Smooth muscle cell (in vitro differentiated cells): ENCODE measurements at regions not wholly inside any gene's neighbourhood (a gene's known extent, or its start where the extent isn't known, plus 50 kb on each side); places are given as distances from the start of the nearest gene placed in this dataset.
"Not testable (repeated sequence)": the region's sequence is repeated elsewhere in the genome, so short reads cannot be mapped to it uniquely, and the experiment has no call there.

Experiments
- DNase-seq: peaks from one replicate; lab custom pipeline; 2025; ENCODE audit not compliant: unreplicated experiment; lab: John Stamatoyannopoulos, UW
- H2AFZ ChIP-seq: fragments of 200-600 bp; sonication (generic); 2 replicates; pipeline ENCODE4 v1.6.0; 2016; ENCODE audit warnings: antibody characterized with exemption, low read depth, mild to moderate bottlenecking
- H3F3A ChIP-seq: fragments of 200-600 bp; sonication (generic); 2 replicates; pipeline ENCODE4 v1.6.0; 2017; ENCODE audit warnings: antibody characterized with exemption, low read depth
- H3K27ac ChIP-seq: fragments of 200-600 bp; sonication (generic); 2 replicates; pipeline ENCODE4 v1.5.1; 2016; ENCODE audit warnings: low read depth, mild to moderate bottlenecking
- H3K27me3 ChIP-seq: fragments of 200-600 bp; sonication (generic); 2 replicates; pipeline ENCODE4 v1.6.1; 2016; ENCODE audit warnings: low read depth, mild to moderate bottlenecking
- H3K36me3 ChIP-seq: fragments of 200-600 bp; sonication (generic); 2 replicates; pipeline ENCODE4 v1.5.1; 2016; ENCODE audit warnings: low read depth
- H3K4me1 ChIP-seq: fragments of 200-600 bp; sonication (generic); 2 replicates; pipeline ENCODE4 v1.5.1; 2016; ENCODE audit warnings: low read depth
- H3K4me2 ChIP-seq: fragments of 200-600 bp; sonication (generic); 2 replicates; pipeline ENCODE4 v1.6.0; 2016; ENCODE audit warnings: mild to moderate bottlenecking
- H3K4me3 ChIP-seq: fragments of 200-600 bp; sonication (generic); 2 replicates; pipeline ENCODE4 v1.5.1; 2016; ENCODE audit warnings: mild to moderate bottlenecking
- H3K79me2 ChIP-seq: fragments of 200-600 bp; sonication (generic); 2 replicates; pipeline ENCODE4 v1.6.0; 2016; ENCODE audit warnings: low read depth, mild to moderate bottlenecking
- H3K9ac ChIP-seq: fragments of 200-600 bp; sonication (generic); 2 replicates; pipeline ENCODE4 v1.6.0; 2016; ENCODE audit warnings: low read depth
- H3K9me3 ChIP-seq: fragments of 200-600 bp; sonication (generic); replicated peaks from 2 replicates; pipeline ENCODE4 v1.5.1; 2016; ENCODE audit warnings: low read depth
- H4K20me1 ChIP-seq: fragments of 200-600 bp; sonication (generic); 2 replicates; pipeline ENCODE4 v1.6.0; 2016; ENCODE audit warnings: low read depth
- CTCF ChIP-seq: fragments of 200-600 bp; sonication (generic); IDR thresholded peaks from 2 replicates; pipeline ENCODE4 v1.5.1; 2017; ENCODE audit warnings: borderline replicate concordance, mild to moderate bottlenecking, antibody characterized with exemption; ENCODE audit not compliant: insufficient read depth, poor library complexity, severe bottlenecking
- WGBS: methylation state at CpG from one replicate; pipeline ENCODE4 v1.1.7; 2016; ENCODE audit warnings: low lambda C conversion rate; 5-methylcytosine and 5-hydroxymethylcytosine counted together

- Histone ChIP-seq H3K4me3 (no peak overlapping the region), H2AFZ (no peak overlapping the region), H3K27me3 (no peaks in the 10 kb centered on the region), H3K36me3 (no peaks in the 10 kb centered on the region), H4K20me1 (no peaks in the 10 kb centered on the region), H3K4me1 (no peaks in the 10 kb centered on the region), H3K9ac (no peak overlapping the region), H3K9me3 (no peaks in the 10 kb centered on the region), H3K4me2 (no peak overlapping the region), H3K79me2 (no peaks in the 10 kb centered on the region), H3F3A (no peaks in the 10 kb centered on the region), H3K27ac (no peak overlapping the region)
- no peak for TF ChIP-seq CTCF
- DNase-seq = no peak
- 14% methylated on average over 7 of the region's 7 CpGs for WGBS
Observed at GRCh38 chr13:65926750-65927171, 1303.4 kb downstream of the PCDH9 start.

- not testable (repeated sequence) for H3K27ac ChIP-seq, DNase-seq, H3K79me2 ChIP-seq, H3K36me3 ChIP-seq, H4K20me1 ChIP-seq, H3K27me3 ChIP-seq, H3F3A ChIP-seq, H3K9ac ChIP-seq, H3K4me1 ChIP-seq, H3K9me3 ChIP-seq, H2AFZ ChIP-seq, H3K4me3 ChIP-seq, H3K4me2 ChIP-seq
- WGBS = 93% methylated on average over 4 of the region's 4 CpGs
Observed at GRCh38 chr13:65922846-65923245, 1307.3 kb downstream of the PCDH9 start.

GRCh38 chr13:65921933-65922332 is 1308.2 kb downstream of the PCDH9 start:
- WGBS = 84% methylated on average over 2 of the region's 2 CpGs

GRCh38 chr13:65917731-65918130 is 1312.4 kb downstream of the PCDH9 start:
- H3K9me3 ChIP-seq = no peaks in the 10 kb centered on the region
- no peaks in the 10 kb centered on the region for H3K4me1 ChIP-seq
- no peak overlapping the region for H3K4me2 ChIP-seq
- peaks cover 5% of the 10 kb centered on the region for H3F3A ChIP-seq
- no peaks in the 10 kb centered on the region for H3K27me3 ChIP-seq
- WGBS = 84% methylated on average over 3 of the region's 3 CpGs
- no peaks in the 10 kb centered on the region for H3K36me3 ChIP-seq
- no peaks in the 10 kb centered on the region for H4K20me1 ChIP-seq
- DNase-seq = no peak
- H2AFZ ChIP-seq = no peak overlapping the region
- H3K9ac ChIP-seq = no peak overlapping the region
- H3K79me2 ChIP-seq = no peaks in the 10 kb centered on the region
- no peak overlapping the region for H3K27ac ChIP-seq
- no peak for TF ChIP-seq CTCF
- H3K4me3 ChIP-seq = no peak overlapping the region

More at GRCh38 chr13:65921933-65922332, 1308.2 kb downstream of the PCDH9 start:
- Histone ChIP-seq H3K79me2 (no peaks in the 10 kb centered on the region), H3K27me3 (no peaks in the 10 kb centered on the region), H3K9me3 (no peaks in the 10 kb centered on the region), H3F3A (no peaks in the 10 kb centered on the region), H3K4me1 (no peaks in the 10 kb centered on the region), H3K4me3 (no peak overlapping the region), H3K9ac (no peak overlapping the region), H3K4me2 (no peak overlapping the region), H3K27ac (no peak overlapping the region), H2AFZ (no peak overlapping the region), H3K36me3 (no peaks in the 10 kb centered on the region), H4K20me1 (no peaks in the 10 kb centered on the region)
- no peak for DNase-seq
- no peak for TF ChIP-seq CTCF
